ENCODE measurements at regions not wholly inside any gene's neighbourhood (a gene's known extent, or its start where the extent isn't known, plus 50 kb on each side); places are given as distances from the start of the nearest gene placed in this dataset.
"Not testable (repeated sequence)": the region's sequence is repeated elsewhere in the genome, so short reads cannot be mapped to it uniquely, and the experiment has no call there.

GRCh38 chr1:101115112-101115511 is 89.5 kb upstream of the DPH5 start:
- Mint-ChIP-seq H3K4me3 (ENCODE audit: unreplicated experiment) (no peak overlapping the region), H3K4me1 (ENCODE audit: unreplicated experiment) (peaks cover 14% of the 10 kb centered on the region), H3K9me3 (ENCODE audit: unreplicated experiment) (no peaks in the 10 kb centered on the region), H3K27ac (ENCODE audit: unreplicated experiment) (no peak overlapping the region), H3K27me3 (ENCODE audit: unreplicated experiment) (no peaks in the 10 kb centered on the region), H3K36me3 (ENCODE audit: low read depth, unreplicated experiment) (no peaks in the 10 kb centered on the region)
- no peak for DNase-seq (ENCODE audit: low spot score)
- no peak for TF ChIP-seq CTCF (IDR thresholded peaks at IDR 0.05; ENCODE audit: unreplicated experiment)

- H3K27me3 Mint-ChIP-seq (ENCODE audit: unreplicated experiment); H3K27ac Mint-ChIP-seq (ENCODE audit: unreplicated experiment); H3K9me3 Mint-ChIP-seq (ENCODE audit: unreplicated experiment); H3K4me3 Mint-ChIP-seq (ENCODE audit: unreplicated experiment); DNase-seq (ENCODE audit: low spot score); H3K36me3 Mint-ChIP-seq (ENCODE audit: low read depth, unreplicated experiment): not testable (repeated sequence)
- H3K4me1 Mint-ChIP-seq (ENCODE audit: unreplicated experiment) = peaks cover 14% of the 10 kb centered on the region
Observed at GRCh38 chr1:101114128-101114527, 88.5 kb upstream of the DPH5 start.

GRCh38 chr1:101112051-101112780 is 86.6 kb upstream of the DPH5 start:
- no peaks in the 10 kb centered on the region for H3K27me3 Mint-ChIP-seq (ENCODE audit: unreplicated experiment)
- no peak for DNase-seq (ENCODE audit: low spot score)
- H3K27ac Mint-ChIP-seq (ENCODE audit: unreplicated experiment) = no peak overlapping the region
- peaks cover 14% of the 10 kb centered on the region for H3K4me1 Mint-ChIP-seq (ENCODE audit: unreplicated experiment)
- no peaks in the 10 kb centered on the region for H3K36me3 Mint-ChIP-seq (ENCODE audit: low read depth, unreplicated experiment)
- no peaks in the 10 kb centered on the region for H3K9me3 Mint-ChIP-seq (ENCODE audit: unreplicated experiment)
- TF ChIP-seq CTCF (IDR thresholded peaks at IDR 0.05; ENCODE audit: unreplicated experiment) = no peak
- no peak overlapping the region for H3K4me3 Mint-ChIP-seq (ENCODE audit: unreplicated experiment)

GRCh38 chr1:101111461-101111860 is 85.9 kb upstream of the DPH5 start:
- no peak overlapping the region for H3K27ac Mint-ChIP-seq (ENCODE audit: unreplicated experiment)
- peaks cover 14% of the 10 kb centered on the region for H3K4me1 Mint-ChIP-seq (ENCODE audit: unreplicated experiment)
- DNase-seq (ENCODE audit: low spot score) = no peak
- no peaks in the 10 kb centered on the region for H3K36me3 Mint-ChIP-seq (ENCODE audit: low read depth, unreplicated experiment)
- no peaks in the 10 kb centered on the region for H3K9me3 Mint-ChIP-seq (ENCODE audit: unreplicated experiment)
- TF ChIP-seq CTCF (IDR thresholded peaks at IDR 0.05; ENCODE audit: unreplicated experiment) = no peak
- H3K4me3 Mint-ChIP-seq (ENCODE audit: unreplicated experiment) = no peak overlapping the region
- no peaks in the 10 kb centered on the region for H3K27me3 Mint-ChIP-seq (ENCODE audit: unreplicated experiment)

- TF ChIP-seq CTCF (IDR thresholded peaks at IDR 0.05; ENCODE audit: unreplicated experiment) = no peak
- no peaks in the 10 kb centered on the region for H3K27me3 Mint-ChIP-seq (ENCODE audit: unreplicated experiment)
- no peak overlapping the region for H3K27ac Mint-ChIP-seq (ENCODE audit: unreplicated experiment)
- no peaks in the 10 kb centered on the region for H3K36me3 Mint-ChIP-seq (ENCODE audit: low read depth, unreplicated experiment)
- no peak for DNase-seq (ENCODE audit: low spot score)
- H3K4me3 Mint-ChIP-seq (ENCODE audit: unreplicated experiment) = no peak overlapping the region
- peaks cover 5% of the 10 kb centered on the region for H3K4me1 Mint-ChIP-seq (ENCODE audit: unreplicated experiment)
- no peaks in the 10 kb centered on the region for H3K9me3 Mint-ChIP-seq (ENCODE audit: unreplicated experiment)
Observed at GRCh38 chr1:101109791-101110190, 84.2 kb upstream of the DPH5 start.
